ENCODE measurements at regions not wholly inside any gene's neighbourhood (a gene's known extent, or its start where the extent isn't known, plus 50 kb on each side); places are given as distances from the start of the nearest gene placed in this dataset.
"Not testable (repeated sequence)": the region's sequence is repeated elsewhere in the genome, so short reads cannot be mapped to it uniquely, and the experiment has no call there.

- DNase-seq (ENCODE audit: low read depth) = no peak
Observed at GRCh38 chr4:64014647-64015046, 394.6 kb downstream of the TECRL start.

GRCh38 chr4:64001229-64001898, 407.9 kb downstream of the TECRL start:
- no peak for DNase-seq (ENCODE audit: low read depth)

DNA sequence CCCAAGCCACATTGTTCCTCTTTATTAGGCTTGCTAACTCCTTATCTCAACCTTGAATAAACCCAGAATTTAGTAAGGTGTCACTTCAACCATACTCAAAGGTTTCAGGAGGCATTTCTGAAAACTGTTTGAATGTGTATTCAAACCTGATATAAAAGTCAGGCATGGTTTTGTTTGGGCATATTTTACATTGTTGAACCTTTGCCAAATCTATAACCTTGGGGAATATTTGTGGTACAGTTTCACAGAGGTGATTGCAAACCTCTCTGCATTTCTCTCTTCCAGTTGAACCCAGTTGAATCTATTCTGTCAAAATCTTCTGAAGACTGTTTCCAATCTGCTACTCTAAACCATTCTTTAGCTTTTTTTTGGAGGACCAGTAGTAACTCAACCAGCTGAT, 409.0 kb downstream of the TECRL start:
- DNase-seq (ENCODE audit: low read depth) = no peak

DNA sequence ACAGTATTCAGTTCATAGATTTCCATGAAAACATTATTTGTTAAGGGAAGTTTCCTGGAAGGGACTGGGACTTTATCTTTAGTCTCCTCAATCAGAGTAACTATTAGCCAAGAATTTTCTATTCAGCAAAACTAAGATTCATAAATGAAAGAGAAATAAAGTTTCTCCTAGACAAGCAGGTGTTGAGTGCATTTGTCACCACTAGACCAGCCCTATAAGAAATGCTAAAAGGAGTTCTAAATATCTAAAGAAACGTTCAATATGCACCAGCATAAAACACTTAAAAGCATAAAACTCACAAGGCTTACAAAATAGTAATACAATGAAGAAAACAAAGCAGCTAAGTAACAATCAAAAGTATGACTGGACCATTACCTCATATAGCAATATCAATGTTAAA, 423.0 kb downstream of the TECRL start:
- DNase-seq (ENCODE audit: low read depth) = no peak

- DNase-seq (ENCODE audit: low read depth) = no peak
Observed at GRCh38 chr4:63983224-63983623, 426.0 kb downstream of the TECRL start.

- no peak for DNase-seq (ENCODE audit: low read depth)
Observed at GRCh38 chr4:63965875-63966274, 443.4 kb downstream of the TECRL start.

DNA sequence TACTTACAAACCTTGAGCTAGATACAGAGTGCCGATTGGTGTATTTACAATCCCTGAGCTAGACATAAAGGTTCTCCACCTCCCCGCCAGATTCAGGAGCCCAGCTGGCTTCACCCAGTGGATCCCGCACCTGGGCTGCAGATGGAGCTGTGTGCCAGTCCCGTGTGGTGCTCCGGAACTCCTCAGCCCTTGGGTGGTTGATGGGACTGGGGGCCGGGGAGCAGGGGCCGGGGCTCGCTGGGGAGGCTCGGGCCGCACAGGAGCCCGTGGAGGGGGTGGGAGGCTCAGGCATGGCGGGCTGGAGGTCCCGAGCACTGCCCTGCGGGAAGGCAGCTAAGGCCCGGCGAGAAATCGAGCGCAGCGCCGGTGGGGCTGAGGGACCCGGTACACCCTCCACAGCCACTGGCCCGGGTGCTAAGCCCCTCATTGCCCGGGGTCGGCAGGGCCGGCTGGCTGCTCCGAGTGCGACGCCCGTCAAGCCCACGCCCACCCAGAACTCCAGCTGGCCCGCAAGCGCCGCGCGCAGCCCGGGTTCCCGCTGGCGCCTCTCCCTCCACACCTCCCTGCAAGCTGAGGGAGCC, 466.5 kb downstream of the TECRL start:
- not testable (repeated sequence) for DNase-seq (ENCODE audit: low read depth)

DNA sequence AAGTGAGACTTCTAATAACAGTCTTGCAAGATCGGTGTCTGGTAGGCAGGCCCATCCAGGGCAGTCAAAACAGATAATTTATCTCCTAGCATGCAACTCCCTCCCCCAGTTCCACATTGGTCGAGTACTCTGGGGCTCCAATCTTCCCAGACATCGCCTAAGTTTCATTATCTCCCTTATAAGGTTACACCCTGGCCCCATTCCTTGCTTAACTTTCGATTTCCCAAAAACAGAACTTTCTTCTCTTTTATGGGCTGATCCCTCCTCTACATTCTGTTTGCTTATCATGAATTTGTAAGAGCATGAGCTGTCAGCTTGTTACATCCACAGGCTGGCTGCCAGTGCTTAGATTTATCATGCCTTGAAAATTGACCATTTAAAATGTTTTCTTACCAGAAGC, 471.3 kb downstream of the TECRL start:
- no peak for DNase-seq (ENCODE audit: low read depth)

DNA sequence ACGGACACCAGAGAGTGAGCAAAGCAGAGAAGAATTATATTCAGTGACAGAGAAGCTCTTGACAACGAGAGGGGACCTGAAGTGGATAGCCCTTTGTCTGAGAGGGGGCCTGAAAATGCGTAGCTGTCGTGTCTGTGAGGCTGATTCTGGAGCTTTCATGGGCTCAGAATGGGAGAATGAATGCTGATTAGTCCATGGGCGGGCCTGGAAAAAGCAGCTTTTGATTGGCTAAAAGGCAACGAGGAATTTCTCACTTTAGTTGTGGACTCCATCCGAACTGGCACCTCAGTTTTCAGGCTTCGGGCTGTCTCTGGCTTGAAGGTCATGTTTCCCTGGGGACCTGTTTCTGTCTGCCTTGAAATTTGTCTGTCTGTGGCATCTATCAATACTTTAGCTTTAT, 487.1 kb downstream of the TECRL start:
- no peak for DNase-seq (ENCODE audit: low read depth)

DNA sequence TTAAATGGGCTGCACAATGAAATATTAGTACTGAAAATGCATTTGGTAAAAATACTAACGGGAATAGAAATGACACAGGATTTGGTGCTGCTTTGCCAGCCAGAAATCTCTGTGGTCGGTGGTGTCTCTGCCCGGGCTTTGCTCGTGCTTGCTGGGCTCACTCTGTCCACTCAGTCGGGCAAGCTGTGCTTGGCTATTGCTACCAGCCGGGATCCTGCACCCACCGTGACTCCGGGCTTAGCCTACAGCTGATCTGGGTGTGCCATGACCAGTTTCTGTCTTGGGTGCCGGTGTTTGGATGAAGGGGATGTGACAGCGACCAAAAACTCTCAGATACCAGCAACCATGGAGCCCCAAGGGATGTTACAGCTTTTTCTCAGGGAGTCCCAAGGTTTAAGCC, 487.7 kb downstream of the TECRL start:
- no peak for DNase-seq (ENCODE audit: low read depth)

DNA sequence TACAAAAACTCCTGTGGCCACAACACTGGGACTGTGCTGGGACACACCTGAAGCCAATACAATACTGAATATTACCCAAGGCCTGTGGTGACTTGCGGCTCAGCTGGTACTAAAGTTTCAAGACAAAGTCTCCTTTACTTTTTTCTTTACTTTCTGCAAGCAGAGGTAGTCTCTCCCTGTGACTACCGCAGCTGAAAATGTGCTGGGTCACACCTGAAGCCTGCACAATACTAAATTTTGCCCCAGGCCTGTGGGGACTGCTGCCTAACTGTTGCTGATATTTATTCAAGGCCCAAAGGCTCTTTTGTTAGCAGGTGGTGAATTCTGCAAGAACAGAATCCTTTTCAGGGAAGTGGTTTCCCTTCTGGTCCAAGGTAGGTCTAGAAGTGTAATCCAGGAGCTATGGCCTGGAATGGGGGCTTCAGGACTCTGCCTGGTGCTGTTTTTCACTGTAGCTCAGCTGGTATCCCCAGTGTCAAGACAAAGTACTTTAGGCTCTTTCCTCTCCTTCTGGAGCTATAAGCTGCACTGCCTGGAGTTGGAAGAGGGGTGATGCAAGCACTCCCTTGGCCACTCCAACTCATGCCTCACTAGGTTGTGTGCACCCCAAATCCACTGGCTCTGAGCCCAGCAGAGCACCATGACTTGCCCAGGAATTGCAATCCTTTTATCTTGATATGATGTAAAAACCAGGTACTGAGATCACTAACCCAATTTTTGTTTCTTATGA, 489.4 kb downstream of the TECRL start:
- no peak for DNase-seq (ENCODE audit: low read depth)

DNA sequence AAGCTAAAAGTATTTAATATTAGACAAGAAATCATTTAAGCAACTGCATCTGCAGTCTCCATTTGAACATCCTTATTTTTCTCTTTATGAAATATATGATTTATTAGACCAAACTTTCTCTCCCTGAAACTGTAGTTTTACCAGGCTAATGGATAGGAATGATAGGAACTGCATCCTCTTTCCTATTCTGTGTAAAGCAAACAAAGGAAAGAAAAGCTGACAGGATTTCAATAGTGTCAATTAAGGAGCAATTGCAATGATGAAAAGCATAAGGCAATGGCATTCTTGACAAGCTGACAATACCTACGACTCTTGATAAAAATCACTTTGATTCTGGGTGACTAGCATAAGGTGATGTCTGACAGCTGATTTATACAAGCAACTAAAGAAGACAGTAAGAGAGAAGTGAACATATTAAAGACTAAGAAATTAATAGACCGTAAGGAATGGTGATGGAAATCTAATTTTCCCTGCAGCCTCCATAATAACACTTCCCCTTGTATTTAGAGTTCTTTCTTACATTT, 502.5 kb downstream of the TECRL start:
- DNase-seq (ENCODE audit: low read depth) = no peak

GRCh38 chr4:63904201-63904600, 505.0 kb downstream of the TECRL start:
- DNase-seq (ENCODE audit: low read depth) = no peak

GRCh38 chr4:63901304-63901703, 507.9 kb downstream of the TECRL start:
- no peak for DNase-seq (ENCODE audit: low read depth)

DNA sequence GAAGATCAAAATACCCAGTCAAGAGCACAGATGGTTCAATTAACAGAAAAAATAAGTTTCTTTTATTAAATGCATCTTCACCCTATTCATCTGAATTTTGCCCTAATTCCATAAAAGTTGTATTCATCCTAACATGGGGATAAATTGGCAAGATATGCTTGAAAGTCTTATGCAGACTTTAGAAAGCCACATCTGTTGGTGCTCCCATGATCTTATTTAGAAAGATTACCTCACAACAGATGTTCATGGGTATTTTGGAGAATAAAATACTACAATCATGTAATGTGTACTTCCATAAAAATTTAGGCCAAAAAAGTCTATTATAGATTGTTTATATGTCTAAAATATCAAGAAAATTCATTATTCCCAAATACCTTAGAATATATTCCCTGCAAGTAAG, 510.3 kb downstream of the TECRL start:
- DNase-seq (ENCODE audit: low read depth) = no peak

DNA sequence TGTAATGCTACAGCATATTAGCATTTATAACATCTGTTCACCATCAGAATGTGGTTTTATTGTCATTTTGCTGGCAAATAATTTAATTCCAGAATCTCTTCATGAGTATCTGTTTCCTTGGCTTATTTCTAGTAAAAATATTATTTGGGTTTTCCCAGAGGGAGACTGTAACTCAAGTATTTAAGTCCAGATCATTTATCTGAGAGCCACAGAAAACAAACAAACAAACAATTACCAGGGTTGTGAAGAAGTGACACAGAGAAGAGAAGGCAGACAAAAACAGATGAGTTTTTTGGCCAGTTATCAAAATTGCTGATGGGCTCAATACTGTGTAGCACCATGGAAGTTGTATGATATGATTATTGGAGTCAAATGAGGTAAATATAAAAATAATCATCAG, 515.1 kb downstream of the TECRL start:
- no peak for DNase-seq (ENCODE audit: low read depth)

GRCh38 chr4:63869370-63869769, 539.9 kb downstream of the TECRL start:
- DNase-seq (ENCODE audit: low read depth) = no peak

DNA sequence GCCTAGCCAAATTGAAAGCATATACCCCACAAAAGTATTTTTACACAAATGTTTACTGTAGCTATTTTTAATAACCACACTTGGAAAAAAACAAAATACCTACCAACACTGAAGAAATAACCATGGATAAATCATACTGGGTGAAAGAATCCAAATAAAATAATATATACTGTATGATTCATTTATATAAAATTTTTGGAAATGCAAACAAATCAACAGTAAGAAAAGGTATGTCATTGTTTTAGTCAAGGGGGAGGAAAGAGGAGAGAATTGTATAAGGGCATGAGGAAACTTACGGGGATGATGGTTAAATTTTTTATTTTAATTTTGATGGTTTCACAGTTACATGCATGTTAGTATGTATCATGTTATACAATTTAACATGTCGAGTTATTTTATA, 557.8 kb downstream of the TECRL start:
- DNase-seq (ENCODE audit: low read depth) = no peak

- no peak for DNase-seq (ENCODE audit: low read depth)
Observed at GRCh38 chr4:63841266-63841665, 568.0 kb downstream of the TECRL start.

- no peak for DNase-seq (ENCODE audit: low read depth)
Observed at GRCh38 chr4:63831590-63832155, 577.6 kb downstream of the TECRL start.

GRCh38 chr4:63817196-63817865, 591.9 kb downstream of the TECRL start:
- no peak for DNase-seq (ENCODE audit: low read depth)

- no peak for DNase-seq (ENCODE audit: low read depth)
Observed at GRCh38 chr4:63814171-63814964, 594.9 kb downstream of the TECRL start.
